T-cell (primary cell): ENCODE measurements at regions not wholly inside any gene's neighbourhood (a gene's known extent, or its start where the extent isn't known, plus 50 kb on each side); places are given as distances from the start of the nearest gene placed in this dataset.

Source experiments
- ATAC-seq, 4 experiments: fragments of 200-7000 bp in 3 of 4; fragments of 150-1000 bp in 1 of 4; cut with Tn5 transposase; replicated peaks in 1 of 4; 1 replicate in 3 of 4; 2 replicates in 1 of 4; pipeline ENCODE4 v1.10.0; 2021; ENCODE audit warnings: moderate library complexity in 3 of 4, mild to moderate bottlenecking in 2 of 4, moderate number of reproducible peaks in 1 of 4
- CTCF ChIA-PET, 2 donors: fragments of 300-600 bp; sonication (Branson Sonifier 250); formaldehyde crosslinking; loops; one replicate each; lab custom pipeline; 2022; ENCODE audit warnings: antibody characterized with exemption in 2 of 2; lab: Charles Lee
- POLR2A ChIA-PET, 2 donors: fragments of 300-600 bp; sonication (Branson Sonifier 250); formaldehyde crosslinking; loops; one replicate each; lab custom pipeline; 2022; ENCODE audit warnings: antibody characterized with exemption in 2 of 2; lab: Charles Lee
- DNase-seq, 35 experiments: peaks; one replicate each; pipeline versions ENCODE4 v3.0.0 to v3.0.0-alpha.2; 2013 to 2023
- H3K27ac ChIP-seq: one replicate; pipeline ENCODE4 v1.5.1; 2013; ENCODE audit warnings: low read length
- H3K27me3 ChIP-seq, 2 experiments: replicated peaks in 1 of 2; 1 replicate in 1 of 2; 2 replicates in 1 of 2; pipeline versions ENCODE4 v1.6.1 to v1.7.0; 2013; ENCODE audit warnings: low read length in 1 of 2, mixed read lengths in 1 of 2; ENCODE audit not compliant: control insufficient read depth in 2 of 2, insufficient read depth in 2 of 2; ENCODE audit errors: extremely low read depth in 1 of 2
- H3K36me3 ChIP-seq, 2 donors: 1 replicate in 1 of 2; 2 replicates in 1 of 2; pipeline versions ENCODE4 v1.6.1 to v1.7.0; 2013; ENCODE audit warnings: low read length in 1 of 2; ENCODE audit not compliant: control insufficient read depth in 2 of 2, insufficient read depth in 1 of 2; ENCODE audit errors: extremely low read depth in 1 of 2
- H3K4me1 ChIP-seq, 2 experiments: 1 replicate in 1 of 2; 2 replicates in 1 of 2; pipeline versions ENCODE4 v1.6.1 to v1.7.0; 2013; ENCODE audit warnings: low read length in 2 of 2, mixed read lengths in 1 of 2; ENCODE audit not compliant: insufficient read depth in 2 of 2, control insufficient read depth in 1 of 2; ENCODE audit errors: extremely low read depth in 1 of 2
- H3K4me3 ChIP-seq, 2 donors: 1 replicate in 1 of 2; 2 replicates in 1 of 2; pipeline versions ENCODE4 v1.5.1 to v1.7.0; 2013; ENCODE audit warnings: mild to moderate bottlenecking in 2 of 2, low read length in 1 of 2, moderate library complexity in 1 of 2; ENCODE audit not compliant: control insufficient read depth in 1 of 2; ENCODE audit errors: extremely low read depth in 1 of 2
- H3K9me3 ChIP-seq: 2 replicates; pipeline ENCODE4 v1.7.0; 2013
- H3K27ac Mint-ChIP-seq, 2 donors: one replicate each; pipeline ENCODE4 v1.8.0; 2020 to 2021; ENCODE audit warnings: mild to moderate bottlenecking in 2 of 2, mixed read lengths in 2 of 2
- H3K27me3 Mint-ChIP-seq, 2 donors: one replicate each; pipeline ENCODE4 v1.8.0; 2021 to 2022; ENCODE audit warnings: mixed read lengths in 2 of 2
- H3K36me3 Mint-ChIP-seq: one replicate; pipeline ENCODE4 v1.8.0; 2021; ENCODE audit warnings: mixed read lengths
- H3K4me1 Mint-ChIP-seq, 3 donors: one replicate each; pipeline ENCODE4 v1.8.0; 2020 to 2022; ENCODE audit warnings: mixed read lengths in 3 of 3, mild to moderate bottlenecking in 1 of 3
- H3K4me3 Mint-ChIP-seq, 3 donors: one replicate each; pipeline ENCODE4 v1.8.0; 2020 to 2022; ENCODE audit warnings: mild to moderate bottlenecking in 3 of 3, mixed read lengths in 3 of 3, moderate library complexity in 3 of 3
- H3K9me3 Mint-ChIP-seq, 3 donors: one replicate each; pipeline ENCODE4 v1.8.0; 2020 to 2022; ENCODE audit warnings: mixed read lengths in 3 of 3
- WGBS: methylation state at CpG from one replicate; pipeline ENCODE4 v1.1.5; 2013; ENCODE audit warnings: missing lambda C conversion rate; ENCODE audit not compliant: insufficient coverage; 5-methylcytosine and 5-hydroxymethylcytosine counted together

DNA sequence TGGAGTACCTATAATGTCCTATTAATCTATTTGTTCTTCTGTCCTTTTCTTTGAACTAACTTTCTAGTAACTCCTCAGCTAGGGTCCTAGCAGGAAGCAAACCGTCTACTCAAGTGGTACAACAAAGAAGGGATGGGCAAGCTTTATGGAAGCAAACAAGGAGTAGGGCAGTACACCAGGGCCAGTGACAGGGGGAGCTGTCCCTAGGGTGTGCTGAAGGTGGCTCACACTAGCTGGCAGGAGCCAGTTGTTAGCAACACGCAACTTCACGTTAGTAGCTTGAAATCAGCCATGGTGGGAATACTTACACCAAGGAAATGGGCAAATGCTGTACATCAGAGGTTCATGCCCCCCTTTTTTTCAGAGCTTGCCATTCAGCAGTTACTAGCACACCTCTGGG is 74.0 kb upstream of the EYA2 start:
- no peak for ATAC-seq
- Mint-ChIP-seq H3K9me3 (peaks cover 0 to 9% (median 8%) of the 10 kb centered on the region in 3 donors), H3K36me3 (no peaks in the 10 kb centered on the region), H3K27me3 (peaks cover 23 to 27% of the 10 kb centered on the region in 2 donors), H3K4me3 (no peak overlapping the region), H3K27ac (no peak overlapping the region), H3K4me1 (no peaks in the 10 kb centered on the region)
- ChIA-PET CTCF (no interaction called here), POLR2A (no interaction called here)
- Histone ChIP-seq H3K27me3 (peaks cover 2% of the 10 kb centered on the region in 2 experiments), H3K36me3 (no peaks in the 10 kb centered on the region), H3K4me3 (no peak overlapping the region), H3K27ac (no peak overlapping the region), H3K9me3 (no peaks in the 10 kb centered on the region), H3K4me1 (no peaks in the 10 kb centered on the region)
- DNase-seq = no peak
- 74% methylated on average over 3 of the region's 3 CpGs for WGBS

- CTCF ChIA-PET = no interaction called here
Observed at GRCh38 chr20:46823271-46823751, 71.3 kb upstream of the EYA2 start.

GRCh38 chr20:46823753-46824152 is 70.9 kb upstream of the EYA2 start:
- no peak overlapping the region for H3K4me3 Mint-ChIP-seq
- H3K9me3 Mint-ChIP-seq = peaks cover 0 to 9% (median 8%) of the 10 kb centered on the region in 3 donors
- H3K36me3 ChIP-seq = no peaks in the 10 kb centered on the region
- no peaks in the 10 kb centered on the region for H3K36me3 Mint-ChIP-seq
- no peaks in the 10 kb centered on the region for H3K9me3 ChIP-seq
- CTCF ChIA-PET = no interaction called here
- peaks cover 28 to 29% of the 10 kb centered on the region in 2 donors for H3K27me3 Mint-ChIP-seq
- H3K4me3 ChIP-seq = no peak overlapping the region
- POLR2A ChIA-PET = no interaction called here
- DNase-seq (no peak), ATAC-seq (no peak)
- H3K27me3 ChIP-seq = no peaks in the 10 kb centered on the region
- H3K27ac ChIP-seq = no peak overlapping the region
- H3K4me1 Mint-ChIP-seq = no peaks in the 10 kb centered on the region
- WGBS = no CpG with 5 or more reads among the region's 3 CpGs
- no peak overlapping the region for H3K27ac Mint-ChIP-seq
- no peaks in the 10 kb centered on the region for H3K4me1 ChIP-seq

More at GRCh38 chr20:46823271-46823751, 71.3 kb upstream of the EYA2 start:
- Histone ChIP-seq H3K4me3 (no peak overlapping the region), H3K4me1 (no peaks in the 10 kb centered on the region), H3K9me3 (no peaks in the 10 kb centered on the region), H3K27ac (no peak overlapping the region), H3K36me3 (no peaks in the 10 kb centered on the region), H3K27me3 (no peaks in the 10 kb centered on the region)
- POLR2A ChIA-PET = no interaction called here
- Mint-ChIP-seq H3K27ac (no peak overlapping the region), H3K9me3 (peaks cover 0 to 9% (median 8%) of the 10 kb centered on the region in 3 donors), H3K27me3 (peaks cover 29 to 30% of the 10 kb centered on the region in 2 donors), H3K4me3 (no peak overlapping the region), H3K4me1 (no peaks in the 10 kb centered on the region), H3K36me3 (no peaks in the 10 kb centered on the region)
- DNase-seq = no peak
- ATAC-seq = no peak
- 89% methylated on average over 3 of the region's 5 CpGs for WGBS

GRCh38 chr20:46826343-46826984 is 68.2 kb upstream of the EYA2 start:
- no peaks in the 10 kb centered on the region for H3K36me3 ChIP-seq
- WGBS = 58% methylated on average over 1 of the region's 3 CpGs
- Mint-ChIP-seq H3K4me1 (no peaks in the 10 kb centered on the region), H3K9me3 (peaks cover 0 to 9% (median 8%) of the 10 kb centered on the region in 3 donors), H3K4me3 (no peak overlapping the region), H3K27ac (no peak overlapping the region), H3K36me3 (no peaks in the 10 kb centered on the region), H3K27me3 (peaks cover 23 to 29% of the 10 kb centered on the region in 2 donors)
- no peak overlapping the region for H3K4me3 ChIP-seq
- no peaks in the 10 kb centered on the region for H3K27me3 ChIP-seq
- DNase-seq = no peak
- ATAC-seq = no peak
- no peaks in the 10 kb centered on the region for H3K4me1 ChIP-seq
- CTCF ChIA-PET = no interaction called here
- no peak overlapping the region for H3K27ac ChIP-seq
- POLR2A ChIA-PET = no interaction called here
- H3K9me3 ChIP-seq = no peaks in the 10 kb centered on the region

- POLR2A ChIA-PET = no interaction called here
- DNase-seq (no peak), ATAC-seq (no peak)
- Mint-ChIP-seq H3K27ac (peak overlapping the region in 1 of 2 donors; percentile 20), H3K36me3 (no peaks in the 10 kb centered on the region), H3K27me3 (peaks cover 24 to 29% of the 10 kb centered on the region in 2 donors), H3K4me1 (no peaks in the 10 kb centered on the region), H3K4me3 (no peak overlapping the region), H3K9me3 (peaks cover 0 to 14% (median 13%) of the 10 kb centered on the region in 3 donors)
- WGBS = 79% methylated on average over 7 of the region's 10 CpGs
- H3K4me1 ChIP-seq = no peaks in the 10 kb centered on the region
- no peak overlapping the region for H3K4me3 ChIP-seq
- no peaks in the 10 kb centered on the region for H3K9me3 ChIP-seq
- H3K36me3 ChIP-seq = no peaks in the 10 kb centered on the region
- no peak overlapping the region for H3K27ac ChIP-seq
- CTCF ChIA-PET = no interaction called here
- no peaks in the 10 kb centered on the region for H3K27me3 ChIP-seq
Observed at GRCh38 chr20:46827718-46828458, 66.8 kb upstream of the EYA2 start.

DNA sequence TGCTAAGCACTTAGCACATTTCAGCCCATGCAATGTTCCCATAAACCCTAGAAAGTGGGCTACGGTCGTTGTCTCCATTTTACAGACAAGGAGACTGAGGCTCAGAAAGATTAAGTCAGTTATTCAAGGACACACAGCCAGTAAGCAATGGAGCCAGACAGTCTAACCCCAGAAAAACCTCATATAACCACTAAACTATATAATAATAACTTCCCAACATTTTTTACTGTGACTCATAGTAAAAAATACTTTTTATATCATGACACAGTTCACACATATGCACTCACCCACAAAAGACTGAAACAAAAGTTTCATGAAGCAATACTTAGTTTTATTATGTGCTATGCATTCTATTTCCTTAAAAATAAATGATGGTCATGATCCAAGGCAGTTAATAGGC is 66.2 kb upstream of the EYA2 start:
- peaks cover 0 to 14% (median 13%) of the 10 kb centered on the region in 3 donors for H3K9me3 Mint-ChIP-seq
- ATAC-seq (no peak), DNase-seq (no peak)
- Histone ChIP-seq H3K4me3 (no peak overlapping the region), H3K27ac (no peak overlapping the region), H3K9me3 (no peaks in the 10 kb centered on the region), H3K36me3 (no peaks in the 10 kb centered on the region), H3K27me3 (no peaks in the 10 kb centered on the region), H3K4me1 (no peaks in the 10 kb centered on the region)
- 87% methylated on average over 2 of the region's 2 CpGs for WGBS
- ChIA-PET CTCF (no interaction called here), POLR2A (no interaction called here)
- no peaks in the 10 kb centered on the region for H3K4me1 Mint-ChIP-seq
- no peaks in the 10 kb centered on the region for H3K36me3 Mint-ChIP-seq
- H3K27ac Mint-ChIP-seq = no peak overlapping the region
- no peak overlapping the region for H3K4me3 Mint-ChIP-seq
- peaks cover 28 to 33% of the 10 kb centered on the region in 2 donors for H3K27me3 Mint-ChIP-seq
